ENCODE measurements at regions not wholly inside any gene's neighbourhood (a gene's known extent, or its start where the extent isn't known, plus 50 kb on each side); places are given as distances from the start of the nearest gene placed in this dataset.

DNA sequence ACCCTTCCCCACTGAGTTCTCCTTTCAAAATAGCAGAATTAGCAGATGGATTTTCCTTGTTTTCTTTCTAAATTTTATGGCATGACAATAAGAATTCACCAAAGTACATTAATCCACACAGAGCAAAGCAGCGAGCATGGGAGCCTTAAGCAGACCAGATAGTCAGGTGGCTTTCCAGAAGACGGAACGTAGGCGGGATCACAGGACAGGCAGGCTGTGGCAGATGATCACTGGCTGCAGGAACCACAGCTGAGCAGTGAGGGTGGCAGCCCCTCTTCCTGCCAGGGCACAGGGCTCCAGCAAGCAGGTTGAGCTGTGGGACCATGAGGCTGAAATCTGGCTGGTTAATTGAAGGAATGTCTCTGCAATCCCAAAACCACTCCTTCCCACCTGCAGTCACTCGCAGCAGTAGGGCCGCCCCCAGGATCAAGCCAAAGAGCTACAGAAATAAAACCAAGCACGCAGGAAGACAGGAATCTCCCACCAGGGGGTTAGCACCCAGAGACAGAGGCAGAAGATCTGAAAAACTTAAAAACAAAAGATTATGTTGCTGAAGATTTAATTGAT is 259.9 kb downstream of the EIPR1 start:
- Histone ChIP-seq H3K4me3 (ENCODE audit: insufficient read depth, low read depth, low read length) (no peak overlapping the region), H2AK5ac (ENCODE audit: low read depth, low read length) (no peak overlapping the region), H4K5ac (ENCODE audit: low read depth, low read length) (no peak overlapping the region), H3K56ac (ENCODE audit: extremely low read depth, insufficient read depth, low read length) (no peak overlapping the region), H3K27ac (ENCODE audit: insufficient read depth, low read length) (no peak overlapping the region), H3K4ac (ENCODE audit: low read depth, low read length) (no peak overlapping the region), H3K14ac (replicated peaks; ENCODE audit: low read depth, low read length) (no peak overlapping the region), H2BK20ac (ENCODE audit: low read depth, low read length) (no peak overlapping the region), H3K9ac (ENCODE audit: low read depth, low read length) (no peak overlapping the region), H2BK5ac (ENCODE audit: low read depth, low read length, poor library complexity, severe bottlenecking) (no peak overlapping the region), H3K9me3 (ENCODE audit: control insufficient read depth, insufficient read depth, low read length) (peaks cover 6% of the 10 kb centered on the region; the same call in 1 of the 2 replicates), H2AFZ (replicated peaks; ENCODE audit: low read length, poor library complexity) (no peak overlapping the region), H2BK120ac (ENCODE audit: low read depth, low read length) (no peak overlapping the region), H3K27me3 (ENCODE audit: control insufficient read depth, insufficient read depth, low read length) (no peaks in the 10 kb centered on the region), H3K79me1 (ENCODE audit: low read depth in 1 of 2, low read length in 2 of 2) (no peaks in the 10 kb centered on the region), H3K18ac (ENCODE audit: low read depth, low read length) (no peak overlapping the region), H4K20me1 (ENCODE audit: insufficient read depth, low read length) (no peaks in the 10 kb centered on the region), H3K4me1 (ENCODE audit: control insufficient read depth, insufficient read depth, low read length) (no peaks in the 10 kb centered on the region), H3K9me1 (ENCODE audit: insufficient read depth, low read length) (no peaks in the 10 kb centered on the region), H4K91ac (ENCODE audit: insufficient read depth, low read depth, low read length) (no peak overlapping the region), H2BK15ac (ENCODE audit: low read depth, low read length) (no peak overlapping the region), H3K36me3 (ENCODE audit: control insufficient read depth, insufficient read depth, low read length) (no peaks in the 10 kb centered on the region), H2AK9ac (replicated peaks; ENCODE audit: low read depth, low read length, poor library complexity) (no peak overlapping the region), H3K4me2 (ENCODE audit: low read depth, low read length) (no peak overlapping the region), H3K23ac (ENCODE audit: low read depth, low read length) (no peak overlapping the region), H4K8ac (ENCODE audit: low read depth in 2 of 2, low read length in 2 of 2) (no peak overlapping the region)
- in situ Hi-C loops (cut with MboI; ENCODE audit: low sequenced_read_pairs), result no loop called here
- ChIA-PET POLR2A (ENCODE audit: unreplicated experiment) (no interaction called here), CTCF (interaction anchor here (0.6 to 1.0 kb wide), 3 partner anchors 41 to 67 kb away, joined by 3 to 4 read pairs (median 3); no protein-coding TSS in a partner anchor)
- ATAC-seq (ENCODE audit: low read depth) (no peak), DNase-seq (no peak)
- BruUV-seq (replicated peaks), result no TSS peak
- intact Hi-C loops (cut with micrococcal nuclease), result no loop called here
- TF ChIP-seq MAZ (IDR thresholded peaks at IDR 0.05; ENCODE audit: borderline replicate concordance, low read depth, low read length) (no peak), MAFK (IDR thresholded peaks at IDR 0.05; ENCODE audit: low read depth, low read length) (no peak), CEBPB (IDR thresholded peaks at IDR 0.05; ENCODE audit: low read depth, low read length) (no peak), RAD21 (IDR thresholded peaks at IDR 0.05; ENCODE audit: low read length) (no peak), CHD1 (IDR thresholded peaks at IDR 0.05; ENCODE audit: low read depth, low read length) (no peak), MXI1 (IDR thresholded peaks at IDR 0.05; ENCODE audit: borderline replicate concordance, low read depth, low read length) (no peak), BHLHE40 (IDR thresholded peaks at IDR 0.05; ENCODE audit: low read depth, low read length) (no peak)
- TF ChIP-seq, protein P1, sequence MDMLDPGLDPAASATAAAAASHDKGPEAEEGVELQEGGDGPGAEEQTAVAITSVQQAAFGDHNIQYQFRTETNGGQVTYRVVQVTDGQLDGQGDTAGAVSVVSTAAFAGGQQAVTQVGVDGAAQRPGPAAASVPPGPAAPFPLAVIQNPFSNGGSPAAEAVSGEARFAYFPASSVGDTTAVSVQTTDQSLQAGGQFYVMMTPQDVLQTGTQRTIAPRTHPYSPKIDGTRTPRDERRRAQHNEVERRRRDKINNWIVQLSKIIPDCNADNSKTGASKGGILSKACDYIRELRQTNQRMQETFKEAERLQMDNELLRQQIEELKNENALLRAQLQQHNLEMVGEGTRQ (IDR thresholded peaks at IDR 0.05; ENCODE audit: low read depth, low read length), result no peak
- TF ChIP-seq, protein P2, sequence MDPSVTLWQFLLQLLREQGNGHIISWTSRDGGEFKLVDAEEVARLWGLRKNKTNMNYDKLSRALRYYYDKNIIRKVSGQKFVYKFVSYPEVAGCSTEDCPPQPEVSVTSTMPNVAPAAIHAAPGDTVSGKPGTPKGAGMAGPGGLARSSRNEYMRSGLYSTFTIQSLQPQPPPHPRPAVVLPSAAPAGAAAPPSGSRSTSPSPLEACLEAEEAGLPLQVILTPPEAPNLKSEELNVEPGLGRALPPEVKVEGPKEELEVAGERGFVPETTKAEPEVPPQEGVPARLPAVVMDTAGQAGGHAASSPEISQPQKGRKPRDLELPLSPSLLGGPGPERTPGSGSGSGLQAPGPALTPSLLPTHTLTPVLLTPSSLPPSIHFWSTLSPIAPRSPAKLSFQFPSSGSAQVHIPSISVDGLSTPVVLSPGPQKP (IDR thresholded peaks at IDR 0.05; ENCODE audit: borderline replicate concordance, low read depth, low read length), result no peak
- dilution Hi-C loops (cut with HindIII; ENCODE audit: low sequenced_read_pairs, unreplicated experiment), result no loop called here
- no CpG with 5 or more reads among the region's 7 CpGs for WGBS, 2 experiments (ENCODE audit: extremely low coverage in 2 of 2, insufficient read length in 1 of 2)
